ENCODE measurements at regions not wholly inside any gene's neighbourhood (a gene's known extent, or its start where the extent isn't known, plus 50 kb on each side); places are given as distances from the start of the nearest gene placed in this dataset.

GRCh38 chr6:115220551-115221159 is 840.0 kb downstream of the FRK start:
- in situ Hi-C loops (cut with MboI; ENCODE audit: low pct_unique_long_range_greater_than_20kb, low sequenced_read_pairs, unreplicated experiment): no loop called here
- TF ChIP-seq, protein P1, sequence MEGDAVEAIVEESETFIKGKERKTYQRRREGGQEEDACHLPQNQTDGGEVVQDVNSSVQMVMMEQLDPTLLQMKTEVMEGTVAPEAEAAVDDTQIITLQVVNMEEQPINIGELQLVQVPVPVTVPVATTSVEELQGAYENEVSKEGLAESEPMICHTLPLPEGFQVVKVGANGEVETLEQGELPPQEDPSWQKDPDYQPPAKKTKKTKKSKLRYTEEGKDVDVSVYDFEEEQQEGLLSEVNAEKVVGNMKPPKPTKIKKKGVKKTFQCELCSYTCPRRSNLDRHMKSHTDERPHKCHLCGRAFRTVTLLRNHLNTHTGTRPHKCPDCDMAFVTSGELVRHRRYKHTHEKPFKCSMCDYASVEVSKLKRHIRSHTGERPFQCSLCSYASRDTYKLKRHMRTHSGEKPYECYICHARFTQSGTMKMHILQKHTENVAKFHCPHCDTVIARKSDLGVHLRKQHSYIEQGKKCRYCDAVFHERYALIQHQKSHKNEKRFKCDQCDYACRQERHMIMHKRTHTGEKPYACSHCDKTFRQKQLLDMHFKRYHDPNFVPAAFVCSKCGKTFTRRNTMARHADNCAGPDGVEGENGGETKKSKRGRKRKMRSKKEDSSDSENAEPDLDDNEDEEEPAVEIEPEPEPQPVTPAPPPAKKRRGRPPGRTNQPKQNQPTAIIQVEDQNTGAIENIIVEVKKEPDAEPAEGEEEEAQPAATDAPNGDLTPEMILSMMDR (IDR thresholded peaks at IDR 0.05; ENCODE audit: extremely low read depth, insufficient read depth, missing control alignments): no peak
- no peak for DNase-seq (ENCODE audit: low spot score)

DNA sequence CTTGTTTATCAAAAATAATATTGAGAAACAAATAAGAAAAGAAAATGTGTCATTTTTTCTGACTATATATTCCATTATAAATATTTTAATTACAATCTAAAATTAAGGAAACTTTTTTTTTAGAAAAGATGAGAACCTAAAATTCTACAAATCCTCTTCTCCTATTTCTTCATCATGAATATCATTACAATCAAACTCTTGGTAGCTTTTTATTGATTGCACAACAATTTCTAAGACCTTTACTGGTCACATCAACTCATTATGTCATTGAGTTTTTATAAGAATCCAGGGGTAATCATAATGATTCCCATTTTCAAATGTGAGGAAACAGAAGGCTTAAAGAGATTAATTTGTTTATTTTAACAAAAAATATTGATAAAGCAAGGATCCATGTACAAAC is 841.0 kb downstream of the FRK start:
- in situ Hi-C loops (cut with MboI; ENCODE audit: low pct_unique_long_range_greater_than_20kb, low sequenced_read_pairs, unreplicated experiment): no loop called here
- DNase-seq (ENCODE audit: low spot score): no peak
- TF ChIP-seq, protein P1 (IDR thresholded peaks at IDR 0.05; ENCODE audit: extremely low read depth, insufficient read depth, missing control alignments): no peak

- in situ Hi-C loops (cut with MboI; ENCODE audit: low pct_unique_long_range_greater_than_20kb, low sequenced_read_pairs, unreplicated experiment): no loop called here
- TF ChIP-seq, protein P1 (IDR thresholded peaks at IDR 0.05; ENCODE audit: extremely low read depth, insufficient read depth, missing control alignments): no peak
- no peak for DNase-seq (ENCODE audit: low spot score)
These were observed 843.9 kb downstream of the FRK start for GRCh38 chr6:115216835-115217234.

- TF ChIP-seq, protein P1 (IDR thresholded peaks at IDR 0.05; ENCODE audit: extremely low read depth, insufficient read depth, missing control alignments): no peak
- in situ Hi-C loops (cut with MboI; ENCODE audit: low pct_unique_long_range_greater_than_20kb, low sequenced_read_pairs, unreplicated experiment): no loop called here
- DNase-seq (ENCODE audit: low spot score): no peak
These were observed 846.4 kb downstream of the FRK start for GRCh38 chr6:115214283-115214682.

GRCh38 chr6:115203381-115203780 is 857.3 kb downstream of the FRK start:
- in situ Hi-C loops (cut with MboI; ENCODE audit: low pct_unique_long_range_greater_than_20kb, low sequenced_read_pairs, unreplicated experiment): no loop called here
- no peak for DNase-seq (ENCODE audit: low spot score)
- TF ChIP-seq, protein P1 (IDR thresholded peaks at IDR 0.05; ENCODE audit: extremely low read depth, insufficient read depth, missing control alignments): no peak

GRCh38 chr6:115194981-115195638 is 852.3 kb upstream of the HS3ST5 start:
- TF ChIP-seq, protein P1 (IDR thresholded peaks at IDR 0.05; ENCODE audit: extremely low read depth, insufficient read depth, missing control alignments): no peak
- no peak for DNase-seq (ENCODE audit: low spot score)
- in situ Hi-C loops (cut with MboI; ENCODE audit: low pct_unique_long_range_greater_than_20kb, low sequenced_read_pairs, unreplicated experiment): no loop called here

Data from GM13977 (cell line).